ENCODE measurements at regions not wholly inside any gene's neighbourhood (a gene's known extent, or its start where the extent isn't known, plus 50 kb on each side); places are given as distances from the start of the nearest gene placed in this dataset.

DNA sequence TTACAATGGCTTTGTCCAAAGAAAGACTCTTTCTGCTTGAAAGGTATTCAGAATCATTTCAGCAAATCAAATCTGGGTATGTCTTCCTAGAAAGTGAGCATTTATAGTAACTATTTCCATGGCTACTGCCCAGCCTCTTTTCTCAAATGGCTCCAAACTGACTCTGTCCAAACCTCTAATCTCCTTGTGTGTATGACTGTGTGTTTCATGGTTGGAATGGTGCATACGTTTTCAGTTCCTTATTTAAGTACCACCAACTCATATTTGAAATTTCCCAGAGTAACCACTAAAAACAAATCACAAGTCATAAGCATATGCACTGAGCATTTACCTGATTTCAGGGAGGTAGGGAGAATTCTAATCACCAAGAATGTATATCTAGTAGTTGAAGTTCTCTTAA, 106.0 kb downstream of the TMEM144 start:
- BruUV-seq (replicated peaks): no TSS peak
- Histone ChIP-seq H3K4me1 (peaks cover 9% of the 10 kb centered on the region; the same call in 1 of the 2 replicates), H3K36me3 (ENCODE audit: control insufficient read depth, insufficient read depth, low read length) (no peaks in the 10 kb centered on the region), H3K4me3 (ENCODE audit: low read depth, low read length) (no peak overlapping the region), H3K9me3 (no peaks in the 10 kb centered on the region), H3K27me3 (replicated peaks; ENCODE audit: control insufficient read depth, insufficient read depth, low read length) (no peaks in the 10 kb centered on the region)
- Mint-ChIP-seq H3K9me3 (ENCODE audit: unreplicated experiment) (peaks cover 10% of the 10 kb centered on the region), H3K27me3 (ENCODE audit: insufficient read depth, unreplicated experiment) (no peaks in the 10 kb centered on the region), H3K27ac (ENCODE audit: unreplicated experiment) (no peak overlapping the region), H3K36me3 (ENCODE audit: insufficient read depth, unreplicated experiment) (no peaks in the 10 kb centered on the region), H3K4me1 (ENCODE audit: low read depth, unreplicated experiment) (peaks cover 6% of the 10 kb centered on the region), H3K4me3 (ENCODE audit: unreplicated experiment) (no peak overlapping the region)
- intact Hi-C loops (cut with micrococcal nuclease; ENCODE audit: unreplicated experiment): no loop called here
- no peak for DNase-seq
- TF ChIP-seq CTCF (IDR thresholded peaks at IDR 0.05; ENCODE audit: insufficient read depth in 1 of 2, low read depth in 1 of 2, low read length in 1 of 2, severe bottlenecking in 1 of 2, unreplicated experiment in 1 of 2): no peak
- POLR2A ChIA-PET: no interaction called here
- CTCF ChIA-PET: no interaction called here

DNA sequence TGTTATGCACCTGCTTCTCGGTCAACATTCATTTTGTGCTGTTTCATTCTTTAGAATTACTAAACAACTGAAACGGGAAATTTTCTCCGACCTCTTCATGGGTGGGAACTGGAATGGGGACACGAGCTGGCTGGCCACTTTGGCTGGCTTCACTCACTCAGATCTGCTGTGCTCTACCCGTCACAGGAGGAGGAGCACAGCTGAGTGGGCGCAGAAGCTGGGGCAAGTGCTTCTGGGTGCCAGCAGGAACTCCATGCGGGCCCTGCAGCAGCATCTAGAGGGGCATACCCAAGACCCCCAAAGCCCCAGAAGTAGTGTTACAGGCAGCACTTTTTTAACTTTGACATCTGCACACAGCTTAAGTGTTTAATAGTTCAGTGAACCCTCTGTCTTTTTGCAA, 109.6 kb downstream of the TMEM144 start:
- DNase-seq: no peak
- no peak for TF ChIP-seq CTCF (IDR thresholded peaks at IDR 0.05; ENCODE audit: insufficient read depth in 1 of 2, low read depth in 1 of 2, low read length in 1 of 2, severe bottlenecking in 1 of 2, unreplicated experiment in 1 of 2)
- H3K4me3 Mint-ChIP-seq (ENCODE audit: unreplicated experiment): no peak overlapping the region
- no peaks in the 10 kb centered on the region for H3K9me3 ChIP-seq
- H3K27ac Mint-ChIP-seq (ENCODE audit: unreplicated experiment): no peak overlapping the region
- ChIA-PET CTCF (no interaction called here), POLR2A (no interaction called here)
- BruUV-seq (replicated peaks): no TSS peak
- peaks cover 3% of the 10 kb centered on the region; the same call in 1 of the 2 replicates for H3K4me1 ChIP-seq
- no peaks in the 10 kb centered on the region for H3K36me3 Mint-ChIP-seq (ENCODE audit: insufficient read depth, unreplicated experiment)
- peaks cover 10% of the 10 kb centered on the region for H3K9me3 Mint-ChIP-seq (ENCODE audit: unreplicated experiment)
- intact Hi-C loops (cut with micrococcal nuclease; ENCODE audit: unreplicated experiment): no loop called here
- H3K4me3 ChIP-seq (ENCODE audit: low read depth, low read length): no peak overlapping the region
- no peaks in the 10 kb centered on the region for H3K36me3 ChIP-seq (ENCODE audit: control insufficient read depth, insufficient read depth, low read length)
- H3K4me1 Mint-ChIP-seq (ENCODE audit: low read depth, unreplicated experiment): peaks cover 3% of the 10 kb centered on the region
- no peaks in the 10 kb centered on the region for H3K27me3 Mint-ChIP-seq (ENCODE audit: insufficient read depth, unreplicated experiment)
- no peaks in the 10 kb centered on the region for H3K27me3 ChIP-seq (replicated peaks; ENCODE audit: control insufficient read depth, insufficient read depth, low read length)

- Mint-ChIP-seq H3K9me3 (ENCODE audit: unreplicated experiment) (peaks cover 10% of the 10 kb centered on the region), H3K27me3 (ENCODE audit: insufficient read depth, unreplicated experiment) (no peaks in the 10 kb centered on the region), H3K36me3 (ENCODE audit: insufficient read depth, unreplicated experiment) (no peaks in the 10 kb centered on the region), H3K4me1 (ENCODE audit: low read depth, unreplicated experiment) (no peaks in the 10 kb centered on the region), H3K4me3 (ENCODE audit: unreplicated experiment) (no peak overlapping the region), H3K27ac (ENCODE audit: unreplicated experiment) (no peak overlapping the region)
- Histone ChIP-seq H3K4me3 (ENCODE audit: low read depth, low read length) (no peak overlapping the region), H3K36me3 (ENCODE audit: control insufficient read depth, insufficient read depth, low read length) (no peaks in the 10 kb centered on the region), H3K9me3 (no peaks in the 10 kb centered on the region), H3K4me1 (no peaks in the 10 kb centered on the region), H3K27me3 (replicated peaks; ENCODE audit: control insufficient read depth, insufficient read depth, low read length) (no peaks in the 10 kb centered on the region)
- no TSS peak for BruUV-seq (replicated peaks)
- intact Hi-C loops (cut with micrococcal nuclease; ENCODE audit: unreplicated experiment): no loop called here
- no peak for DNase-seq
- ChIA-PET POLR2A (no interaction called here), CTCF (interaction anchor here (0.7 to 1.1 kb wide), 2 partner anchors 23 to 66 kb away, joined by 3 read pairs; no protein-coding TSS in a partner anchor)
- TF ChIP-seq CTCF (IDR thresholded peaks at IDR 0.05; ENCODE audit: insufficient read depth in 1 of 2, low read depth in 1 of 2, low read length in 1 of 2, severe bottlenecking in 1 of 2, unreplicated experiment in 1 of 2): no peak
Measured at GRCh38 chr4:158322109-158322508, 111.8 kb downstream of the TMEM144 start.
